Panc1 (cell line): ENCODE measurements at regions not wholly inside any gene's neighbourhood (a gene's known extent, or its start where the extent isn't known, plus 50 kb on each side); places are given as distances from the start of the nearest gene placed in this dataset.

Experiments used
- CTCF ChIP-seq: fragments of 450-650 bp; IDR thresholded peaks from 2 replicates; pipeline ENCODE4 v1.5.1; 2017; ENCODE audit warnings: mild to moderate bottlenecking
- POLR2AphosphoS5 ChIP-seq: IDR thresholded peaks from 2 replicates; pipeline ENCODE4 v1.6.1; 2012; ENCODE audit warnings: mild to moderate bottlenecking, low read depth, low read length, moderate library complexity
- REST ChIP-seq, 2 experiments: IDR thresholded peaks; 2 replicates each; pipeline ENCODE4 v1.6.1; 2011 to 2012; ENCODE audit warnings: low read depth in 2 of 2, control low read depth in 1 of 2, low read length in 1 of 2, mild to moderate bottlenecking in 1 of 2, moderate library complexity in 1 of 2; ENCODE audit not compliant: insufficient read depth in 1 of 2
- SIN3A ChIP-seq: IDR thresholded peaks from 2 replicates; pipeline ENCODE4 v1.6.1; 2012; ENCODE audit warnings: low read depth, mild to moderate bottlenecking, low read length, moderate library complexity, borderline replicate concordance; ENCODE audit not compliant: insufficient read depth
- TCF7L2 ChIP-seq: IDR thresholded peaks from 2 replicates; pipeline ENCODE4 v1.6.1; 2011; ENCODE audit warnings: mild to moderate bottlenecking, low read depth, low read length, inconsistent platforms

DNA sequence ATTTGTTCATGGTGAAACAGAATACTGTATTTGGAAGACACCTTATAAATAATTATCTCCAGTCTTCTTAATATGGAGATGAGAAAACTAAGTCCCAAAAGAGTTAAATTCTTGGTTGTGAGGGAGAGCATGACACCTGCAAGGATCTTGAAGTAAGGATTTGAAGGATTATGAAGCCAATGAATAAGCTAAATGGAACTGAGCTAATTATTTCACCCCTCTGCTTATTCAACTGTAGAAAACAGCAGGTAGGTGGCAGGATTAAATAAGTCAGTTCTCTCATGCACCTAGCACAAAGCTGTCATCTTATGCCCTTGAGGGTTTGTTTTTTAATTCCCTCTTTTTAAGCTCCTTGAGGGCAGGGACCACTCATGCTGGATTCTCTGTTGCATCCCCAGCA is 457.3 kb downstream of the ETS1 start:
- TF ChIP-seq CTCF = no peak
- no peak for TF ChIP-seq POLR2AphosphoS5
- no peak for TF ChIP-seq REST (IDR thresholded peaks at IDR 0.05; ENCODE audit: insufficient read depth in 1 of 2, low read depth in 2 of 2, low read length in 1 of 2)
- no peak for TF ChIP-seq TCF7L2
- no peak for TF ChIP-seq SIN3A
